ENCODE measurements at regions not wholly inside any gene's neighbourhood (a gene's known extent, or its start where the extent isn't known, plus 50 kb on each side); places are given as distances from the start of the nearest gene placed in this dataset.

DNA sequence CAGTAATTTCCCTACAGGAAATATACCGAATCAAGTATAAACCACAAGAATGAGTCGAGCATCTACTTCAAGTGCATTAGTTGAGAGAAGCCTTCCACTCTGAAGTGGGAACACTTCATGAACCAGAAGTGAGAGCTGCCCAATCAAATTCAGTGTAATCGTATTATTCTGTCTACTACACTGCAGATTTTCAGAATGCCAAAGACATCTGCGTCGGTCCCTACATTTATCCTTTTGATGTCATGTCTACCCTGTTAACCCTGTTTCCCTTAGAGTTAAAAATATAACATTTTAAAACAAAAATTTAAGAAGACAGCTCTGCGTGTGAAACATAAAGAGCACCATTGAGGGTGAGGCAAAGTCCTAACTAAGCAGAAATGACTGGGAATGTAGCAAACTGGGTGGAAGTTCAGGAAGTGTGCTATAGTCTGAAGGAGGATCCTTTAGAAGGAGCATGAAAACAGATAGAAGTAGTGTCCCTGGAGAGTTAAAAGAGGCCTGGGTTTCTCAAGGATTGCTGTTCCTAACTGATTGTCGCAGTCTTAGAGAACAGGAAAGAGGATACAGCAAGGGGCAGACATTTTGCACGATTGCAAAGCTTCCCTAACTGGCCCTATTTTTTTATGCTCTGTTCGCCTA, 291.2 kb downstream of the PTPRC start:
- Mint-ChIP-seq H3K27me3 (ENCODE audit: insufficient read depth) (no peaks in the 10 kb centered on the region), H3K4me3 (no peak overlapping the region), H3K36me3 (ENCODE audit: low read depth) (no peaks in the 10 kb centered on the region), H3K4me1 (peaks cover 2% of the 10 kb centered on the region), H3K27ac (no peak overlapping the region), H3K9me3 (no peaks in the 10 kb centered on the region)
- Histone ChIP-seq H3K9ac (ENCODE audit: extremely low read depth, low read length, poor library complexity, severe bottlenecking) (no peak overlapping the region), H3K4me1 (ENCODE audit: control insufficient read depth, insufficient read depth, low read length) (no peaks in the 10 kb centered on the region), H3K4me3 (ENCODE audit: low read length) (no peak overlapping the region), H3K27ac (ENCODE audit: low read depth, low read length) (peak overlapping the region; percentile 58), H3K9me3 (ENCODE audit: control insufficient read depth, low read length) (no peaks in the 10 kb centered on the region), H3K36me3 (ENCODE audit: control insufficient read depth, insufficient read depth, low read length) (no peaks in the 10 kb centered on the region), H3K27me3 (ENCODE audit: control insufficient read depth, insufficient read depth, low read length, poor library complexity, severe bottlenecking) (no peaks in the 10 kb centered on the region)
- TF ChIP-seq, protein P1, sequence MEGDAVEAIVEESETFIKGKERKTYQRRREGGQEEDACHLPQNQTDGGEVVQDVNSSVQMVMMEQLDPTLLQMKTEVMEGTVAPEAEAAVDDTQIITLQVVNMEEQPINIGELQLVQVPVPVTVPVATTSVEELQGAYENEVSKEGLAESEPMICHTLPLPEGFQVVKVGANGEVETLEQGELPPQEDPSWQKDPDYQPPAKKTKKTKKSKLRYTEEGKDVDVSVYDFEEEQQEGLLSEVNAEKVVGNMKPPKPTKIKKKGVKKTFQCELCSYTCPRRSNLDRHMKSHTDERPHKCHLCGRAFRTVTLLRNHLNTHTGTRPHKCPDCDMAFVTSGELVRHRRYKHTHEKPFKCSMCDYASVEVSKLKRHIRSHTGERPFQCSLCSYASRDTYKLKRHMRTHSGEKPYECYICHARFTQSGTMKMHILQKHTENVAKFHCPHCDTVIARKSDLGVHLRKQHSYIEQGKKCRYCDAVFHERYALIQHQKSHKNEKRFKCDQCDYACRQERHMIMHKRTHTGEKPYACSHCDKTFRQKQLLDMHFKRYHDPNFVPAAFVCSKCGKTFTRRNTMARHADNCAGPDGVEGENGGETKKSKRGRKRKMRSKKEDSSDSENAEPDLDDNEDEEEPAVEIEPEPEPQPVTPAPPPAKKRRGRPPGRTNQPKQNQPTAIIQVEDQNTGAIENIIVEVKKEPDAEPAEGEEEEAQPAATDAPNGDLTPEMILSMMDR (conservative IDR thresholded peaks at IDR 0.05) = no peak
- DNase-seq = no peak
- WGBS, 2 experiments (ENCODE audit: insufficient coverage in 1 of 2, insufficient read length in 1 of 2) = 89 to 92% methylated on average over 6 to 9 of the region's 9 CpGs

DNA sequence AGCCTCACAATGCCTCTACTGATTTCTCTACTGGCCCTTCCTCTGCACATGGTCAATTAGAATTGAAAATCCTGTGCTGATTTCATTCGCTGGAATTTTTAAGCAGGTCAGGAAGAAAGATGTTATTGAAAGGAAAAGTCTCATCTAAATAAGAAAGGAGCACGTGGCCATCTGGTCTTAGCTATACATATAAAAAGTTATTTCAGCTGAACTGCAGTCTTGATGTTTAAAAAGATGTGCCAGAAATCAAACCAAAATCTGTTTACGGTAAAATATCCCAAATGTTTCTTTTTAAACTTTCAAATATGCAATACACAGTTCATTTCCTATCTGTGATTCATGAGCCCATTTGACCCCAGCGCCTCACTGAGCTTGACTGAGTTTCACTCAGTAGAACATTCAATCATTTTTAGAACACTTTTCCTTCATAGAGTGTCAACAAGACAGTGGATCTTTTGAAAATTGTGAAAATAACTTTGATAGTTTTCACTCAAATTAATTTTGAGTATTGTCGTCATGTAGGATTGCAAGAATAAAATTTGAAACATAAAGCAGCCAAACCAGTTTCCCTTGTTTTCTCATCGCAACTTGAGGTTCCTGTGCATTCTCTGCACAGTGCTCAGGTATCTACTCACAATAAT, 293.6 kb downstream of the PTPRC start:
- Mint-ChIP-seq H3K4me1 (peaks cover 2% of the 10 kb centered on the region), H3K36me3 (ENCODE audit: low read depth) (no peaks in the 10 kb centered on the region), H3K9me3 (no peaks in the 10 kb centered on the region), H3K27ac (no peak overlapping the region), H3K4me3 (no peak overlapping the region), H3K27me3 (ENCODE audit: insufficient read depth) (no peaks in the 10 kb centered on the region)
- TF ChIP-seq, protein P1 (conservative IDR thresholded peaks at IDR 0.05) = no peak
- DNase-seq = no peak
- Histone ChIP-seq H3K4me1 (ENCODE audit: control insufficient read depth, insufficient read depth, low read length) (no peaks in the 10 kb centered on the region), H3K9ac (ENCODE audit: extremely low read depth, low read length, poor library complexity, severe bottlenecking) (no peak overlapping the region), H3K27me3 (ENCODE audit: control insufficient read depth, insufficient read depth, low read length, poor library complexity, severe bottlenecking) (no peaks in the 10 kb centered on the region), H3K36me3 (ENCODE audit: control insufficient read depth, insufficient read depth, low read length) (no peaks in the 10 kb centered on the region), H3K4me3 (ENCODE audit: low read length) (no peak overlapping the region), H3K27ac (ENCODE audit: low read depth, low read length) (peak overlapping the region; percentile 30), H3K9me3 (ENCODE audit: control insufficient read depth, low read length) (no peaks in the 10 kb centered on the region)
- WGBS, 2 experiments (ENCODE audit: insufficient coverage in 1 of 2, insufficient read length in 1 of 2) = 74 to 86% methylated on average over 4 to 6 of the region's 6 CpGs

DNA sequence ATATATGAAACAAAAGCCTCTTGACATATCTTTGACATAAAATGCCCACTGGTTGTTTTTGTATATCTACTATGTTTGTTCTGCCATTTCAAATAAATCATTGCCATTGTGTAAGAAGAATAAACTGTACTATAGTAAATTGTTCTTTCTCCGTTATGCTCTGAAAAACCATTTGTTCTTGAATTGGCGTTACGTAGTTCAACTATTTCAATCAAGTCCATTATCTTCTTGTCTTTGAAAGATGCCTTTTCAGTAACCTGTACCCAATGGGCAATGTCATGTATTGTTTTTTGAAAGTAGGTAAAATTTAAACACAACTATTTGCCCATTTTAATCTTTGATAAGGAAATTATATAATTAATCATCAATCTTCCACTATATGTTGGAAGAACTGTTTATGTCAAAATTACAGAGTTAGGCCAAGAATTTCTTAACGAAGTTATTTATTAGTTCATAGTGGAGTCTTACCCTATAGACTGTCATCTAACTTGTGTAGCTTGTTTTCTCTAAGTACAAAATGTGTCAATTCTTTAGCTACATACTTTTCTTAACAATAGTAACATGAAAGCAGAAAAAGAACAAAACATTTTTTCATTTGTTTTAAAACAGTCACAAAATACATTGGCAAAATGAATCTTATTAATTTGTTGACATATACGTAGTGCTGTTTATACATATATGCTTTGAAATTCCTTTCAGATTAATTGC, 294.8 kb downstream of the PTPRC start:
- H3K4me3 Mint-ChIP-seq = no peak overlapping the region
- peaks cover 2% of the 10 kb centered on the region for H3K4me1 Mint-ChIP-seq
- Histone ChIP-seq H3K9ac (ENCODE audit: extremely low read depth, low read length, poor library complexity, severe bottlenecking) (no peak overlapping the region), H3K36me3 (ENCODE audit: control insufficient read depth, insufficient read depth, low read length) (no peaks in the 10 kb centered on the region), H3K27ac (ENCODE audit: low read depth, low read length) (no peak overlapping the region), H3K4me3 (ENCODE audit: low read length) (no peak overlapping the region), H3K27me3 (ENCODE audit: control insufficient read depth, insufficient read depth, low read length, poor library complexity, severe bottlenecking) (no peaks in the 10 kb centered on the region), H3K4me1 (ENCODE audit: control insufficient read depth, insufficient read depth, low read length) (no peaks in the 10 kb centered on the region), H3K9me3 (ENCODE audit: control insufficient read depth, low read length) (no peaks in the 10 kb centered on the region)
- TF ChIP-seq, protein P1 (conservative IDR thresholded peaks at IDR 0.05) = no peak
- no peaks in the 10 kb centered on the region for H3K9me3 Mint-ChIP-seq
- WGBS, 2 experiments (ENCODE audit: insufficient coverage in 1 of 2, insufficient read length in 1 of 2) = 84% methylated on average over 5 of the region's 5 CpGs; no CpG with 5 or more reads in 1 of the 2 experiments
- H3K27me3 Mint-ChIP-seq (ENCODE audit: insufficient read depth) = no peaks in the 10 kb centered on the region
- DNase-seq = no peak
- H3K36me3 Mint-ChIP-seq (ENCODE audit: low read depth) = no peaks in the 10 kb centered on the region
- no peak overlapping the region for H3K27ac Mint-ChIP-seq

Data from endodermal cell (in vitro differentiated cells).